ENCODE measurements at regions not wholly inside any gene's neighbourhood (a gene's known extent, or its start where the extent isn't known, plus 50 kb on each side); places are given as distances from the start of the nearest gene placed in this dataset.

DNA sequence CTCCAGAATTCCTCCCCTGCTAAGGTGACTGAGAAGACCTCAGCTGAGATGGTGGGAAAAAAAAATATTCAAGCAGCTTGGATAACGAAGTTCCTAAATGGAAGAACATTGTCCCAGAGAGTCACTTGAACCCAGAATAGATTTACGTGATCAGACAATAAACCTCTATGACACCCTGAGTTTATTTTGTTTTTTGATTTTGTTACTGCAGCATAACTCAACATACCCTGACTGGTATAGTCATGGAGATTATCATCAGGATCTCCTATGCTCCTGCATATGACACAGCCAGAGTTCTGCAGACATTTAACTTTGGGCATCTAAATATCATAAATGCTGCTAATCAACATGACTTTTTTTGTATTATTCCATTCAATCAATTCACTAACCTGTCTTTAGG is 282.9 kb downstream of the RASEF start:
- TF ChIP-seq, protein P1, sequence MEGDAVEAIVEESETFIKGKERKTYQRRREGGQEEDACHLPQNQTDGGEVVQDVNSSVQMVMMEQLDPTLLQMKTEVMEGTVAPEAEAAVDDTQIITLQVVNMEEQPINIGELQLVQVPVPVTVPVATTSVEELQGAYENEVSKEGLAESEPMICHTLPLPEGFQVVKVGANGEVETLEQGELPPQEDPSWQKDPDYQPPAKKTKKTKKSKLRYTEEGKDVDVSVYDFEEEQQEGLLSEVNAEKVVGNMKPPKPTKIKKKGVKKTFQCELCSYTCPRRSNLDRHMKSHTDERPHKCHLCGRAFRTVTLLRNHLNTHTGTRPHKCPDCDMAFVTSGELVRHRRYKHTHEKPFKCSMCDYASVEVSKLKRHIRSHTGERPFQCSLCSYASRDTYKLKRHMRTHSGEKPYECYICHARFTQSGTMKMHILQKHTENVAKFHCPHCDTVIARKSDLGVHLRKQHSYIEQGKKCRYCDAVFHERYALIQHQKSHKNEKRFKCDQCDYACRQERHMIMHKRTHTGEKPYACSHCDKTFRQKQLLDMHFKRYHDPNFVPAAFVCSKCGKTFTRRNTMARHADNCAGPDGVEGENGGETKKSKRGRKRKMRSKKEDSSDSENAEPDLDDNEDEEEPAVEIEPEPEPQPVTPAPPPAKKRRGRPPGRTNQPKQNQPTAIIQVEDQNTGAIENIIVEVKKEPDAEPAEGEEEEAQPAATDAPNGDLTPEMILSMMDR (IDR thresholded peaks at IDR 0.05) = no peak

DNA sequence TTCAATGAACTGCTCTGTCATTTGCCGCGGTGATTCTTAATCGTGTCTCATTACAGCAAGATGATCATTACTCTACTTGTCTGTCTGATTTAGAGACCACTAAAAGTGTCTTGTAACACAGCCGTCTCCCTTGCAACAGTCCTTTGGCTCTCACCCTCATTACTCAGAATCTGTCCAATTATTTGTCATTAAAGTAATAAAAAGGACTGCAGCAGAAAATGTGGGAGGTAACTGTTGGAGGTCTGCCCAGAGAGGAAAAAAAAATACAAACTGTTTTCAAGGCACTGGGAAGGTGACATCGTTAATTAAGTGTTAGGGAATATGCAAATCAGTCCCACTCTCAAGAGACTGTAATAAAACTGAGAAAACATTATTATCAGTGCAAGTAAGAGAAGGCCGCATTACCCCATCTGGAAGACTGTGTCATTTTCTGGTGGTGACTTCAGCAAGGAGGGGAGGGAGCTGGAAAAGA is 281.0 kb downstream of the RASEF start:
- TF ChIP-seq, protein P1 (IDR thresholded peaks at IDR 0.05) = no peak

DNA sequence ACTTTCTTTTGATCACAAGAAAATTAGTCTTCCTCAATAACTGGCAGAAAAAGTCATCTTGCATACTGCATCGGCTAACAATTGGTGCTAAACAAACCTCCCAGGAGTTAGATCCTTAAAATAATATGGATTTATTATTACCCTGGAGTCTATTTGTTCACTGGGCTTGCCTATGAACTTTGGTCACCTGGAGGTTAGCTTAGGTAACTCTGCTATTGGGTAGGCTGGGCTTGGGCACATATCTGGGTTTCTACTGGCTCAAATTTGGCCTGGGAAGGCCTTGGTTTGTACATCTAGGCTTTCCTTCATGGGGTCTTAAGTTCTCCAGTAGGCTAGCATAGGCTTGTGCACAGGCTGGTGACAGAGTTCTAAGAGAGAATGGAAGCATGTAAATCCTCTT is 279.9 kb downstream of the RASEF start:
- TF ChIP-seq, protein P1 (IDR thresholded peaks at IDR 0.05) = no peak

DNA sequence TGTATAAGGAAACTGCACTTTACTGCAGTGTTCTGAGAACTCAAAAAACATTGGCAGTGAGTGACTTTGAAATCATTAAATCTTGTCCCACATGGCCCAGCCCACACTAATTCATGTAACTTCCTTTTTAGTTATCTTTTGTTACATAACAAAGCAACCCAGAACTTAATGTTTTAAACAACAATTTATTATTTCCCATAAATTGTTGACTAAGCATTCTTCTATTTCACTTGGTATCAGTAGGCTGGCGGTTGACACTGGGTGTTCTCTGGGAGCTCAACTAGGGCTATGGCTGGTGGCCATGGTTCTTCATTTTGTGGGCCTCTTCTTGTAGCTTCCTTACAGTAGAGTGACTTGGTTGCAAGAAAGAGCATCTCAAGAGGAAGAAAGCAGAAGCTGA is 278.4 kb downstream of the RASEF start:
- TF ChIP-seq, protein P1 (IDR thresholded peaks at IDR 0.05) = no peak

DNA sequence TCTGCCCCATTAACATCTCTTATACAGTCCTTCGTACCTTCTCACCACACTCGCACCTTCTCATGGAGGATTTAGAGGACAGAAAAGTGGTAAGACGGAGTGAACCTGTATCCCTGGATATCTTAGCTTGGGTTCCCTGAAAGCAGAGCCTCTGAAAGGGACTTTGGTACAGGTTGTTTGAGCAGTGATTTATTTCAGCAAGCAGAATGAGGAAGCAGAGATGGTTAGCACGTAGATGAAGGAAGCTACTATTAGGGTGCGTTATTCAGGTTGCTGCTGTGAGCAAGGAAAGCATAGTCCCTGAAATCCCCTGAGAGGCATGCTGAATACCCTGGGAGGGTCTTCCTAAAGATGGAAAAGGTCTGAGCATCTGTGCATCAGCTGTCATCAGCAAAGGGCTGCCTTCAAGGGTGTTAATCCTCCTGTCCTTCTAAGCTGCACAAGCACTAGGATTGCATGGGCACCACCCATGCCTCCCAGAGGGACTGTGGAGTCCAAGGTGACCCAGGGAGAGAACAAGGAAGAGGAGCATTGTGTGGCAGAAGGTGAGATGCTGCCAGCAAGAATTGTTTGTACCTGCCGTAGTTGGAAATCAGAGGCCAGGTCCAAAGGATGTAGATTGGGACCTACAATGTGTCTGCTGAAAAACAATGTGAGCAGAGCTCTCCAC is 273.7 kb downstream of the RASEF start:
- TF ChIP-seq, protein P1 (IDR thresholded peaks at IDR 0.05) = no peak

DNA sequence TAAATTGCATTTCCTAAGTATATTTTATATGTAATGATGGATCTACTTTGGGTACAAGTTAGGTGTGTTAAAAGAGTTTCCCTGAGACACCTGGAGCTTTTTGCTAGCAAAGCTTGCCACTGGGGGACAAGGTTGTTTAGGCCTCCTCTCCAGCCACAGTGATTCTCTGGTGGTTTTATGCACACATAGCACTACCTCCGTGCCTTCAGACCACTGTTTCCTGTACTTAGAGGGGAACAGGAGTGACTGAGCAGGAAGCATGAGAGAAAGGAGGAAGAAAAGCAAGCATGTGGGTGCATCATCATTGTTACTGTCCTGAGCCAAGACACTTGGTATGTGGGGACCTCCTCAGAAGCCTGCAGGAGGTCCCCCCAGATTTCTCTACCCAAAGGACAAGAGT is 272.1 kb downstream of the RASEF start:
- TF ChIP-seq, protein P1 (IDR thresholded peaks at IDR 0.05) = no peak

DNA sequence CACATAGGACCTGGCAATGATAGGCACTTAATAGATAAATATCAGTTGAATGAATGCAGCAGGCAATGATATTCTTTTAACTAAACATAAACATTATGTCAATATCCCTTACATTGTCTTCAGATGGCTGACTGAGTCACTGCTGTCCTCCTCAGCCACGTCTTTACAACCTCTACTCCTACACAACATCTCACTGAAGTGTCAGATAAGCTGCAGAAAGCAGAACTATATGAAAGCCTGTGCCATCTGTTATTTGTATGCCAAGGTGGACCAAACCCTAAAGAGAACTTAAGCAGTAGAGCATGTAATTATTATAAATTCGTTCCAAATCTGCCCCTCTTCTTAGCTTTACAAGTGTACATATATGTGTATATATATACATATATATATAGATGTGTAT is 271.2 kb downstream of the RASEF start:
- TF ChIP-seq, protein P1 (IDR thresholded peaks at IDR 0.05) = no peak

DNA sequence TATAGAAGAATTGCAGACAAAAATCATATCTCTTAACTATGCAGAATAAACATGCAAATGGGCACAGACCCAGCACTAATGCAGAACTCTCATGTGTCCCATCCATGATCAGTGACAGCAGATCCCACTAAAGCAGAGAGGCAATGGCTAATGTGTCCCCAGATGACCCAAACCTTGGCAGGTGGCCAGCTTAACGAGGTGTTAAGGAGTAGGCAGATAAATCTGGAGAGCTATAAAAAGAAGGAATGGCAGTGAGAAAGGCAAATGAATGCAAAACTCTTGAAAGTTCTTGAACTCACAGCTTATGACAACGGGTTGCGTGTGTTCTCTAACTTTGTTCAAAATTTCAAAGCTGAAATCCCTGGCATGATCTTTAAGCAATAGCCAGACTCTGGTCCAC is 265.4 kb downstream of the RASEF start:
- TF ChIP-seq, protein P1 (IDR thresholded peaks at IDR 0.05) = no peak
